WERI-Rb-1 (cell line): ENCODE measurements at regions not wholly inside any gene's neighbourhood (a gene's known extent, or its start where the extent isn't known, plus 50 kb on each side); places are given as distances from the start of the nearest gene placed in this dataset.
A peak's percentile ranks its signal among the peaks of the same experiment; 100 is the strongest.
"Not testable (repeated sequence)": the region's sequence is repeated elsewhere in the genome, so short reads cannot be mapped to it uniquely, and the experiment has no call there.

ENCODE experiments used
- DNase-seq: peaks from one replicate; pipeline ENCODE4 v3.0.0-alpha.2; 2020
- H3K27ac ChIP-seq: fragments of 250-450 bp; sonication (Bioruptor Pico); 2 replicates; pipeline ENCODE4 v1.5.1; 2020; ENCODE audit warnings: mild to moderate bottlenecking, moderate library complexity
- H3K27me3 ChIP-seq: fragments of 250-450 bp; sonication (Bioruptor Pico); 2 replicates; pipeline ENCODE4 v1.5.1; 2021; ENCODE audit warnings: mild to moderate bottlenecking, low read depth, moderate library complexity; ENCODE audit not compliant: insufficient read depth, severe bottlenecking
- H3K36me3 ChIP-seq: fragments of 250-450 bp; sonication (Bioruptor Pico); 2 replicates; pipeline ENCODE4 v1.5.1; 2020; ENCODE audit warnings: mild to moderate bottlenecking, moderate library complexity
- H3K4me3 ChIP-seq: 2 replicates; pipeline ENCODE4 v1.5.1; 2011; ENCODE audit warnings: low read depth, mild to moderate bottlenecking, control low read depth, low read length
- H3K9me3 ChIP-seq: fragments of 250-450 bp; sonication (Bioruptor Pico); 2 replicates; pipeline ENCODE4 v1.5.1; 2021; ENCODE audit warnings: mild to moderate bottlenecking, moderate library complexity; ENCODE audit not compliant: severe bottlenecking
- TF ChIP-seq, protein P1 (sequence below): IDR thresholded peaks from 2 replicates; pipeline ENCODE4 v1.5.1; 2011; ENCODE audit warnings: low read depth, mild to moderate bottlenecking, control low read depth, inconsistent platforms, low read length

DNA sequence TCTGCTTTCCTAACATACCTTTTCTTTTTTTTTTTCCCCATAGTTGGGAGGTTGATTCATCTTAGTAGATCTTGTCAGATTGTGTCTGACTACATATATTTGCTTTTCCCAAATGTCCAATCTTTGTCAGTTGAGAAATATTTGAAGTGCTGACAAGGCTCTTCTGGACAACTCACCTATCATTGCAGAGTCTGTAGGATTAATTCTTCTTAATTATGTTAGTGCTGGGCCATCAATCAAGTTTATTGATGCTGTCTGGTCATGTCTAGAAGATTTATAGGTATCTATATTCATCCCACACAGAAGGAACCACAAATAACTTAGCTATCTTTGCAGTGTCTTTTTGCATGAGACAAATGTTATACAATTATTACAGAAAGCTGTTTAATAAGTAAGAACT lies 310.6 kb downstream of the ACTR3B start:
- Histone ChIP-seq H3K27me3 (no peaks in the 10 kb centered on the region), H3K4me3 (no peak overlapping the region), H3K36me3 (no peaks in the 10 kb centered on the region), H3K27ac (no peak overlapping the region), H3K9me3 (no peaks in the 10 kb centered on the region)
- DNase-seq = no peak
- TF ChIP-seq, protein P1, sequence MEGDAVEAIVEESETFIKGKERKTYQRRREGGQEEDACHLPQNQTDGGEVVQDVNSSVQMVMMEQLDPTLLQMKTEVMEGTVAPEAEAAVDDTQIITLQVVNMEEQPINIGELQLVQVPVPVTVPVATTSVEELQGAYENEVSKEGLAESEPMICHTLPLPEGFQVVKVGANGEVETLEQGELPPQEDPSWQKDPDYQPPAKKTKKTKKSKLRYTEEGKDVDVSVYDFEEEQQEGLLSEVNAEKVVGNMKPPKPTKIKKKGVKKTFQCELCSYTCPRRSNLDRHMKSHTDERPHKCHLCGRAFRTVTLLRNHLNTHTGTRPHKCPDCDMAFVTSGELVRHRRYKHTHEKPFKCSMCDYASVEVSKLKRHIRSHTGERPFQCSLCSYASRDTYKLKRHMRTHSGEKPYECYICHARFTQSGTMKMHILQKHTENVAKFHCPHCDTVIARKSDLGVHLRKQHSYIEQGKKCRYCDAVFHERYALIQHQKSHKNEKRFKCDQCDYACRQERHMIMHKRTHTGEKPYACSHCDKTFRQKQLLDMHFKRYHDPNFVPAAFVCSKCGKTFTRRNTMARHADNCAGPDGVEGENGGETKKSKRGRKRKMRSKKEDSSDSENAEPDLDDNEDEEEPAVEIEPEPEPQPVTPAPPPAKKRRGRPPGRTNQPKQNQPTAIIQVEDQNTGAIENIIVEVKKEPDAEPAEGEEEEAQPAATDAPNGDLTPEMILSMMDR = no peak

DNA sequence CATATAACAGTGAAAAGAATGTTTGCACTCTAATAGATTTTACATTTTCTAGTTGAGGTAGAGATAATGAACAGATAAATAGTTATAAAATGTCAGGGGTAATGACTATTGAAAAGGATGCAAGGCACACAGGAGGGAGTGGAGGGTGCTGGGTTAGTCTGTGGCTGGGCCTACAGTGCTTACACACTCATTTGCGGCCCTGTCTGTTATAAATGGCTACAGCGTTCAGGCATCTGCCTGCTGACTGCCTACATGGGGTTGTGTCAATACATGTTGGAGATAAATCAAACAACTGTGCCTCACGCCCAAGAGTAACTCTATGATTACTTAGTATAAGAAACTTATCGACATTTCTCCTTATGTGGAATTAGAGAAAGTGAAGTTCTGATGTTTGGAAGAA lies 313.3 kb downstream of the ACTR3B start:
- Histone ChIP-seq H3K27ac (no peak overlapping the region), H3K9me3 (no peaks in the 10 kb centered on the region), H3K27me3 (no peaks in the 10 kb centered on the region), H3K36me3 (no peaks in the 10 kb centered on the region), H3K4me3 (no peak overlapping the region)
- DNase-seq = no peak
- TF ChIP-seq, protein P1 = no peak

DNA sequence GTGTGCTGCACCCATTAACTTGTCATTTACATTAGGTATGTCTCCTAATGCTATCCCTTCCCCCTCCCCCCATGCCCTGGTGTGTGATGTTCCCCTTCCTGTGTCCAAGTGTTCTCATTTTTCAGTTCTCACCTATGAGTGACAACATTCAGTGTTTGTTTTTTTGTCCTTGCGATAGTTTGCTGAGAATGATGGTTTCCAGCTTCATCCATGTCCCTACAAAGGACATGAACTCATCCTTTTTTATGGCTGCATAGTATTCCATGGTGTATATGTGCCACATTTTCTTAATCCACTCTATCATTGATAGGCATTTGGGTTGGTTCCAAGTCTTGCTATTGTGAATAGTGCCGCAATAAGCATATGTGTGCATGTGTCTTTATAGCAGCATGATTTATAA lies 316.7 kb downstream of the ACTR3B start:
- not testable (repeated sequence) for H3K9me3 ChIP-seq, DNase-seq, H3K27me3 ChIP-seq, H3K36me3 ChIP-seq, H3K4me3 ChIP-seq, H3K27ac ChIP-seq

DNA sequence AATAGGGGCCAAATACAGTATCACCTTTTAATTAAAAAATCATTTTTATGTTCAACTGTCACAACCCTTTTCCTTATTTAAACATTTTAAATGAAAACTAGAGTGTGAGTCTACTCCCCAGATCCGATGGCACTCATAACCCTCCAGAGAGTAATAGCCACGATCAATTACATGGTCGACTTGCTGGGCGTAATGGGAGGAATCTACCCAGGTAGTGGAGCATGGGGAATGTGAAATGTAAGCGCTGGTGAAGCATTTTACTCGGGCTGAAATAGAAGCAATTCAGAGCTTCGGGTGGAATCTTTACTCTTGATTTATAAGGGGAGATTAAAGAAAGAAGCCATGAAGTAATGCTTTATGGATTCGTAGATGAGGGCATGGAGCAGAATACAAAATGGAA lies 321.9 kb downstream of the ACTR3B start:
- TF ChIP-seq, protein P1 = no peak
- Histone ChIP-seq H3K36me3 (no peaks in the 10 kb centered on the region), H3K27ac (no peak overlapping the region), H3K27me3 (no peaks in the 10 kb centered on the region), H3K4me3 (no peak overlapping the region), H3K9me3 (no peaks in the 10 kb centered on the region)
- no peak for DNase-seq

DNA sequence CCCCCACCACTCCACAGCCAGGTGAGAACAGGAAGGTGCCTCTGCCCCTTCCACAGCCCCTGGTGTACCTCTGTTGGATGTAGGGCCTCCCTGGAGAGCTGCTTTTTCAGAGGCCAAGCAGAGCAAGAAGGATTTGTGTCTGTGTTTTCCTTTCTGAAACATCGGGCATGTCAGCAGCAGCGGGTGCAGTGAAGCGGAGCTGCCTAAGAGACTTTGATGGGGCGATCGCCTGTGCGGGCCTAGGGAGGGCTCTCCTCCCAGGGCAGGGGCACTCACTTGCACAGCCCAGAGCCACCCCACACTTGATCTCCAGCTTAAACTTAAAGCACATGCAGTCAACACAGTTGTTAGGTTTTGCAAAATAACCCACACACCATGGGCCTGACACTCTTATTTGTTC lies 324.7 kb downstream of the ACTR3B start:
- DNase-seq = peak; percentile 14
- Histone ChIP-seq H3K4me3 (no peak overlapping the region), H3K27me3 (no peaks in the 10 kb centered on the region), H3K27ac (no peak overlapping the region), H3K36me3 (no peaks in the 10 kb centered on the region), H3K9me3 (no peaks in the 10 kb centered on the region)
- TF ChIP-seq, protein P1 = no peak

DNA sequence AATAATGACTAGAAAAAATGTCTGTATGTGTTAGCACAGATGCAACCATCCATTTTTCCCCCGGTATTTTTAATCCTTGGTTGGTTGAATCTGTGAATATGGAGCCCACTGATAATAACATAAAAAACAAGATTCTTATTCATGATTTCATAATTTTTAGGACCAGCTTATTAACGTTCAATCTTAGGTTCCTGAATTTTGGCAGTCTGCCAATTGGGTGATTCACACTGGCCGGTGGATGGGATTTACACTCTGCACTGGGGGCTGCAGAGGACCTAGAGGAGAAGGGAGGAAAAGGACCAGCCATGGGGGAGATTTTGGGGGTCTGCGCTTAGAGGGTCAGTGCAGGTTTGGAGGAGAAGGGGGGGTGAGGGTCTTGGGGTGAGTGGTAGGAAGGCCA lies 327.9 kb downstream of the ACTR3B start:
- H3K4me3 ChIP-seq = no peak overlapping the region
- no peak for DNase-seq
- TF ChIP-seq, protein P1 = no peak
- no peaks in the 10 kb centered on the region for H3K27me3 ChIP-seq
- H3K36me3 ChIP-seq = no peaks in the 10 kb centered on the region
- H3K9me3 ChIP-seq = no peaks in the 10 kb centered on the region
- H3K27ac ChIP-seq = no peak overlapping the region
